Fibroblast of lung (primary cell): ENCODE measurements at regions not wholly inside any gene's neighbourhood (a gene's known extent, or its start where the extent isn't known, plus 50 kb on each side); places are given as distances from the start of the nearest gene placed in this dataset.

Experiments used
- EZH2 ChIP-seq: IDR thresholded peaks from 2 replicates; pipeline ENCODE4 v1.5.1; 2012; ENCODE audit warnings: low read length, control low read depth, mild to moderate bottlenecking; ENCODE audit errors: missing control alignments
- TF ChIP-seq, protein P1 (sequence below), 2 donors: IDR thresholded peaks in 1 of 2; conservative IDR thresholded peaks in 1 of 2; 1 replicate in 1 of 2; 2 replicates in 1 of 2; pipeline ENCODE4 v1.5.1; 2011 to 2012; ENCODE audit warnings: low read length in 2 of 2, control low read depth in 1 of 2, inconsistent platforms in 1 of 2, low read depth in 1 of 2, mild to moderate bottlenecking in 1 of 2

DNA sequence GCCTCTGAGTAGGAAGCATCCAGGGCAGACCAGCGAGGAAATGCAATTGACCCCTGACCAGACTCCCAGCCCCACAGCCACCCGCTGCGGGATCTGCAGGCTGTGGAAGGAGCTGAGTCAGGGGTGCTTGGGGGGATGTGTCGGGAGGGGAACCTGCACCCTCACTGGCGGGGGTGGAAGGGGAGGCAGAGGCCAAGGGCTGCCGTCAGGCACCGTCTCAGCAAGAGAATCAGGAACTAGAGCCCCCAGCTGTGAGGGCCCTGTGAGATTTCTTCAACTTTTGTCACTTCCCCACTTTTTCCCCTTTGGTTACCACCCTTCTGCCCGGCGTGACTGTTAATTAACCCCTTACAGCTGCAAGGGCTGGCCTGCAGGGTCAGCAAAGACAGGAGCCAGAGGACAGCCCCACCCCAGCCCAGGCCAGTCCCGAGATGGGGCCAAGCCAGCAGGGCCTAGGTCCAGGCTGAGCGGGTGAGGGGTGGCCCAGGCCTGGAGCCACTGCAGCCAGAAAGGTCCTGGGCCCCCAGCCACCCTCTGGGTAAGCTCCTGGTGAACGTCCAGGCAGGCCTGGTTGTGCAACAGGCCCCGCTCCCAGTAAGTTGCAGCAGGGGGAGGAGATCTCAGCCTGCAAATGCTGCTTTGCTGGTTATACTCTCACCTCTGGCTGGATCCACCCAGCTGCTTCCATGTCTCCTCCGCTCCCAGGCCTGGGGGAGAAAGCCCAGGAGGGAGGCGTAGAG lies 147.0 kb upstream of the ID2 start:
- TF ChIP-seq, protein P1, sequence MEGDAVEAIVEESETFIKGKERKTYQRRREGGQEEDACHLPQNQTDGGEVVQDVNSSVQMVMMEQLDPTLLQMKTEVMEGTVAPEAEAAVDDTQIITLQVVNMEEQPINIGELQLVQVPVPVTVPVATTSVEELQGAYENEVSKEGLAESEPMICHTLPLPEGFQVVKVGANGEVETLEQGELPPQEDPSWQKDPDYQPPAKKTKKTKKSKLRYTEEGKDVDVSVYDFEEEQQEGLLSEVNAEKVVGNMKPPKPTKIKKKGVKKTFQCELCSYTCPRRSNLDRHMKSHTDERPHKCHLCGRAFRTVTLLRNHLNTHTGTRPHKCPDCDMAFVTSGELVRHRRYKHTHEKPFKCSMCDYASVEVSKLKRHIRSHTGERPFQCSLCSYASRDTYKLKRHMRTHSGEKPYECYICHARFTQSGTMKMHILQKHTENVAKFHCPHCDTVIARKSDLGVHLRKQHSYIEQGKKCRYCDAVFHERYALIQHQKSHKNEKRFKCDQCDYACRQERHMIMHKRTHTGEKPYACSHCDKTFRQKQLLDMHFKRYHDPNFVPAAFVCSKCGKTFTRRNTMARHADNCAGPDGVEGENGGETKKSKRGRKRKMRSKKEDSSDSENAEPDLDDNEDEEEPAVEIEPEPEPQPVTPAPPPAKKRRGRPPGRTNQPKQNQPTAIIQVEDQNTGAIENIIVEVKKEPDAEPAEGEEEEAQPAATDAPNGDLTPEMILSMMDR (conservative IDR thresholded peaks at IDR 0.05 in 1 of 2, IDR thresholded peaks at IDR 0.05 in 1 of 2; ENCODE audit: low read depth in 1 of 2, low read length in 2 of 2) = no peak
- TF ChIP-seq EZH2 = no peak
